ENCODE measurements at regions not wholly inside any gene's neighbourhood (a gene's known extent, or its start where the extent isn't known, plus 50 kb on each side); places are given as distances from the start of the nearest gene placed in this dataset.

GRCh38 chr1:201612645-201613044 is 73.7 kb downstream of the NAV1 start:
- no peak for DNase-seq

DNA sequence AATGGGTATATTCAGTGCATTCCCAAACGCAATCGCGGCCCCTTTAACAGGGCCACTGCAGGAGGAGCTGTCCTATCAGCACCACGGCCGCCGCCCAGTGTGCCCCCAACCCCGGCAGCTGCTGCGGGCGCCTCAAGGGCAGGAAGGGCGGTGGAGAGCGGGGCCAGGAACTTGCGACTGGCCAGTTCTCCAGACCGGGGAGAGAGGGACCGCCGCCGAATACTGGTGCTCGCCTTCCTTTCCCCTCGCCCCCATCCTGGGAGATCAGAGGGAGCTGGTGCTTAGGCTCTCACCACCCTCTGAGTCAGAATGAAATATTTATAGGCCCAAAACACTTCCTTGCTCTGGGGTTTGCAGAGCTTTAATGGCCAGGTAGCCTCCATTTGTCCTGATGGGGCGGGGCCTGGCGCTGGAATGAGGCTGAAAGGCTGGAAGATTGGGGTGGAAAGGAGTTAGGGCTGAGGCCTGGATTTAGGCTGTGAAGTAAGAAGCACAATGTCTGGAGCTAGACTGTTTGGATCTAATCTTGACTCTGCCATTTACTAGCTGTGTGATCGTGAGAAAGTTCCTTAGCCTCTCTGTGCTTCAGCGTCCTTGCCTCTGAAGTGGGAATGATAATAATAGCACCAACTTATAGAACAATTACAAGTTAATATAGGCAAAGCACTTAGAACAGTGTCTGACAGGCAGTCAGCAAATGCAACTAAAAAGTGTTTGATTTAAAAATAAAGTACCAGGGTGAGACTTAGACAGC is 75.5 kb downstream of the NAV1 start:
- DNase-seq: no peak

- DNase-seq: no peak
Observed at GRCh38 chr1:201617157-201617556, 78.2 kb downstream of the NAV1 start.

- DNase-seq: no peak
Observed at GRCh38 chr1:201618389-201618788, 79.5 kb downstream of the NAV1 start.

DNA sequence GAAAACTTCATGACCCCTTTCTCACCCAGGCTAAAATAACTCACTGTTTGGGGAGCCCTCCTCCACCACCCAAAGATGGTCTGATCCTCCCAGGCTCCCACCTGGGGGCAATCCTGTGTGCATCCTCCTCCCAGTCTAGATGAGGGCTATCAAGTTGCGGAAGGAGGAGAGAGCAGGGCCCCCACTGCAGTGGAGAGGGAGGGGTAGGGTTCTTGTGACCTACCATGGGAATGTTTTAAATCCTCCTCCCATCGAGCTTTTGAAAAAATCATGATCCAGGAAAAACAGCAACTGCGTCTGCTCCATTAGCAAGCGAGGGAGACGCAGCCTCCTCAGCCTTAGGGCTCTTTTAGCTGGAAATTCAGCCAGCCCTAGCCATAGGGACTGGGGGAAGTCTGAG is 80.0 kb downstream of the NAV1 start:
- DNase-seq: no peak

GRCh38 chr1:201619513-201619912 is 80.6 kb downstream of the NAV1 start:
- DNase-seq: no peak

DNA sequence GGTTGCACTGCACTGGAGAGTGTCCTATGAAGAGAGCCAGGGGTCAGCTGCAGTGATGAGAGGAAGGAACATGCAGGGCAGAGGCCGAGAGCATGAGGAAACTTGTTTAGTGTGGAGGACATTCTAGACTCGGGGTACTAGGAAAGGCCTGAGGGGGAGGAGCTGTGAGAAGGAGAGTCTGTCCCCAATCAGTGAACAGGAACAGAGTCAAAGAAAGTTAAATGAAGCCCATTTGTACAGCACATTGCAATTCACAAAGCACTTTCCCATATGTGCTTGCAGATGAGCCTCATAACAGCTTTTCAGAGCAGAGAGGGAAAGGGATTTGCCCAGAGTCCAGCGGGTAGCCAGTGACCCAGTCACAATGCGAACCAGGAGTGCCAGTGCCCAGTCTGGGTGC is 83.4 kb downstream of the NAV1 start:
- DNase-seq: no peak

GRCh38 chr1:201622824-201623223 is 83.9 kb downstream of the NAV1 start:
- no peak for DNase-seq

DNA sequence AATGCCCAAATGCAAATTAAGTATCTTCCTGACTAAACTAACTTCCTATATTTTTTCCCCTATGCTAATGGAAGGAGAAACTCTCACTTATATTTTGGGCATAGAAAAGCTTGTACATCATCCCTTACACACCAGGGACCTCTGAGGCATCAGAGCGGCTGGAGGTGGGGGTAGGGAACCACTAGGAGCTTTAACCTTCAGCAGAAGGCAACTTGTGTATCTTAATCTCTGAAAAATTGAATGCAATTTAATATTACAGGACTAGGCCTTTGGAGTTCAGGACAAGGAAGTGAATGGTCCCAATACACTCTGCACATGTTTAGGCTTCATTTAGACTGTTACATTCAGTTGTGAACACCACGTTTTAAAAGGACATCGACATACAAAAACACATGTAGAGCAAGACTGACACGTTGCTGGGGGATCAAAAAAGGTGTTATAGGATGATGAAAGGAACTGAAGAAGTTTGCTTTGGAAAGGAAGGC is 85.9 kb downstream of the NAV1 start:
- DNase-seq: no peak

DNA sequence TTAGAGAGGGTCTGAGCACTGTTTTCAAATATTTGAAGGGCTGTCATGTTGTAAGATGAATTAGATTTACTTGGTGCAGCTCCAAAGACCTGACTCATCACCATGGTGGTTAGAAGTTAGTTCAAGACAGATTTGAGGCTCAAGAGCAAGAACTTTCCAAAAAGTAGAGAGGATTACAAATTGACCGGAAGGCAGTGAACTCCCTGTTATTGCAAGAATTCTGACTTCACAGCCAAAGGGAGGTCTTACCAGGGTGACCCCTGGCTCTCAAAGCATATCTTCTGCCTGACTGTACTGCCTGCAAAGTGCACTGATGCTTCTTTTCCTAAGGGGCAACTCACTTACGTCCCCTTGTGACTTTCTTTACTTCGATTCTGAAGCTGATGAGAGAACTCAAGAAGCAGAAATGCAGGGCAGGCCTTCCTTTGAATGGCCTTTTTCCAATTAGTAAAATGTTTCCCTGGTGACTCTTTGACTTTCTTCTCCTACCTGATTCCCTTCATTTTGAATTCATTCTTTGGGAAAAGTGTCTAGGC is 86.4 kb downstream of the NAV1 start:
- no peak for DNase-seq

- no peak for DNase-seq
Observed at GRCh38 chr1:201625851-201626251, 86.9 kb downstream of the NAV1 start.

GRCh38 chr1:201626629-201627275 is 87.8 kb downstream of the NAV1 start:
- DNase-seq: no peak

DNA sequence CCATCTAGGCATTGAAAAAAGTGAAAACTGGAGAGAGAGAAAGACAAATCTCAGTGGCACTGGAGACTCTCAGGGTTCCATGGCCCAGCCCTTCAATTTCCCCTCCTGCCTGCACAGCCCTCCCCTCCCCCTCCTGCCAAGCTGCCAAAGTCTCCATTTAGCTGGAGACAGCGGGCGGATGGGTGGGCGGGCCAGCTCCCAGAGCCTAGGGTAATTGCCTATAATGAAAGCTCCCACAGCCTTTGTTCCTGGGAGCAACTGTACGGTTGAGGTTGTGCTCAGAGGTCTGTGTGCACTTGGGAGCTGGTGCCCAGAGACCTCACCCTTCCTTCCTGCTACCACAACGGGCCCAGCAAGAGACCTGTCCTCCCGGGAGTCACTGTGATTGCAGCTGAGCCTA is 89.6 kb downstream of the NAV1 start:
- no peak for DNase-seq

GRCh38 chr1:201630582-201630981 is 91.7 kb downstream of the NAV1 start:
- DNase-seq: no peak

DNA sequence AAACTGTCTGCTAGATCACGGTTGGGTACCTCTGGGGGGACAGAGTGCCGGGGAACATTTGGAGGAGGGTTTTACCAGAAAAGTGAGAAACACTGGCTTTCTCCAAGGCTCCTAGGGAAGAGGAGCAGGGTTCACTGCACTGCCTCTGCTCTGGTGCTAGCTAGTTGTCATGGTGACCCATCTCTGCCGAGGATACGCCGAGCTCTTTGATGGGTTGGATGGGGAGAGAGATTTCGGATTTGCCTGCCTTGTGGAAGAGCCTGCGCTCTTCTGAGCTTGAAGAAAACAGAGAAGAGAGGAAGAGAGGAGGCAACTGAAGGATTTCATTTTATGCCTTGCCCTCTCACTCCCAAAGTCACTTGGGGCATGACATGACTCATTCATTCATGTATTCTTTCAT is 92.1 kb downstream of the NAV1 start:
- DNase-seq: no peak

- no peak for DNase-seq
Observed at GRCh38 chr1:201632364-201632952, 93.5 kb downstream of the NAV1 start.

DNA sequence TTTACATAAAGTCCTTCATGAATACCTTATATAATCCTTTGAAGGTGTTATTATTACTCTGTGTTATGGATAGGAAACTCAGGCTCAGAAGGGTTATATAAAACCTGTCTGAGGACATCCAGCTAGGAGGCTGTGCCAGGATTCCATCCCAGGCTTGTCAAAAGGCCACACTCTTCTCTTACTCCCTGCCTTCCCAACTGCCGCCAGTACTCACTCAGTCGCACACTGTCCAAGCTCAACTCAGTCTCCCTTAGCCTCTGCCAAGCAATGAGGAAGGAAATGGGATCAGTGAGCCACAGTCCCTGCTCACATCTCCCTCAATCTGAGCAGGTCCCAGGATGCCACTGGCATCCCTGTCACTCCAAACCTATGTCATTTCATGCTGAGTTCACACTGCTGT is 94.4 kb downstream of the NAV1 start:
- DNase-seq: no peak

GRCh38 chr1:201633811-201634210 is 94.9 kb downstream of the NAV1 start:
- no peak for DNase-seq

DNA sequence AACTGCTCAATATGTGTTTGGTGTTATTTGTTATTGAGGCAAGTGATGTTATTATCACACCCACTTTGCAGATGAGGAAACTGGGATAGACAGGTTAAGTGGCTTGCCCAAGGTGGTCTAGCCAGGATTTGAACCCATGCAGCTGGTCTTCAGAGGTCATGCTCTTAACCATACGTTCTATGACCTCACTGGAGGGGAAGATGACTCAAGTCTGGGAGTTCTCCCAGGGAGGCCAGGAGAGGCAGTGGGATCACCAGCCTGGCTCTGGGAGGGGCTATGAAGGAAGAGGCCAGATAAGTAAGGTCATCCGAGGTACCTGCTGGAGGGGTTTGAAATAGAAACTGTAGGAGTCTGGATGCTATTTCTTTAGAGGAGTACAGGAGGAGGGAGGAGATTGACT is 95.3 kb downstream of the NAV1 start:
- DNase-seq: no peak

- DNase-seq: no peak
Observed at GRCh38 chr1:201636097-201636496, 97.2 kb downstream of the NAV1 start.

DNA sequence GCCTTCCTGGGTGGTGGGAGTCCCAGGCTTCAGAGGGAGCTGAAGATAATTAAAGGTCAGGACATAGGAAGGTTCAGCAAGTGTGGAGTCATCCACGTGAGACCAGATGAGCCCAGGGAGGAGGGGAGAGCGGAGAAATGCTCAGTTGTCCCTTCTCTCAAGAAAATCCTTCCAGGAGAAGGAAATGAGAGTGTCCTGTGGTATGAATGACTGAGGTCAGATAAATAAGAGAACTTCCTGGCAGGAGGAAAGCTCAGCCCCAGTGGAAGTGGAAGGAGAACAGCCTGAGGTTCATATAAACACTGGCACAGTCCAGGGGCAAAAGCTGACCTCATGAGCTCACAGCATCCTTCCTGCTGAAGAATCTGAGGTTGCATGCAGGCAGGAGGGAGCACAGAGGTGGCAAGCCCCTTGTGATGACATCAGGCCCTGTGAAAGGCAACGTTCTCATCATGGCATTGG is 97.6 kb downstream of the NAV1 start:
- DNase-seq: no peak

GRCh38 chr1:201637282-201638079 is 98.6 kb downstream of the NAV1 start:
- no peak for DNase-seq

GRCh38 chr1:201639391-201639790 is 100.5 kb downstream of the NAV1 start:
- DNase-seq: no peak
